Loucy (cell line): ENCODE measurements at regions not wholly inside any gene's neighbourhood (a gene's known extent, or its start where the extent isn't known, plus 50 kb on each side); places are given as distances from the start of the nearest gene placed in this dataset.

Experiments used
- CTCF ChIP-seq: fragments of 200-600 bp; sonication (generic); conservative IDR thresholded peaks from 2 replicates; pipeline ENCODE4 v1.5.1; 2014; ENCODE audit warnings: mild to moderate bottlenecking, antibody characterized with exemption, low read length
- EZH2phosphoT487 ChIP-seq: fragments of 200-600 bp; IDR thresholded peaks from 2 replicates; pipeline ENCODE4 v1.6.1; 2018; ENCODE audit warnings: antibody characterized with exemption, mild to moderate bottlenecking, moderate library complexity, borderline replicate concordance

DNA sequence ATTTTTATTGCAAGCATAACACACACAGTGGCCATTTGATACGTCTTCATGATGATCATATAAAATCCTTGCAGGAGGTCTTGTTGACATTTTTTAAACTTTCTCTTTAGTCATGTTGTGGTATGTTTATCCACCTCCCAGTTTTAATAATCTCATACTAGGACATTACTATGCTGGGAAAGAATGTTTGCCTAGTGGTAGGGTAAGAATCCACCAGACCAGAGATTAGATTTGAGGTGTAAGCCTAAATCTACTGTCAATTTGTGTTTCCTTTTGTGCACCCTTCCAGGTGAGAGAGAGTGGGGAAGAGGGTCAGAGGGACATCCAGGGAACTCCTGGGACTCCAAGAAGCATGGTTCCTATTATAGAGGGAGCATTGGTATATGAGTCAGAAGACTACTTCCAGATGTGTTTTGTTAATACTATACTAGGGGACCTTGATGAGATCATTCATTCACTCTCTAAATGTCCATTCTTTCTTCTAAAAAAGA lies 298.3 kb upstream of the SASH1 start:
- TF ChIP-seq EZH2phosphoT487 (no peak), CTCF (no peak)
